ENCODE measurements at regions not wholly inside any gene's neighbourhood (a gene's known extent, or its start where the extent isn't known, plus 50 kb on each side); places are given as distances from the start of the nearest gene placed in this dataset.
"Not testable (repeated sequence)": the region's sequence is repeated elsewhere in the genome, so short reads cannot be mapped to it uniquely, and the experiment has no call there.

GRCh38 chr18:23311351-23312121 lies 141.6 kb upstream of the RIOK3 start:
- no peak for DNase-seq (ENCODE audit: low read depth in 1 of 2, low spot score in 1 of 2)

- DNase-seq (ENCODE audit: low read depth in 1 of 2, low spot score in 1 of 2): no peak
Observed at GRCh38 chr18:23313379-23313778, 139.7 kb upstream of the RIOK3 start.

GRCh38 chr18:23314672-23315071 lies 138.4 kb upstream of the RIOK3 start:
- DNase-seq (ENCODE audit: low read depth in 1 of 2, low spot score in 1 of 2): no peak

- no peak for DNase-seq (ENCODE audit: low read depth in 1 of 2, low spot score in 1 of 2)
Observed at GRCh38 chr18:23316316-23316715, 136.8 kb upstream of the RIOK3 start.

- DNase-seq (ENCODE audit: low read depth in 1 of 2, low spot score in 1 of 2): no peak
Observed at GRCh38 chr18:23316988-23317387, 136.1 kb upstream of the RIOK3 start.

- no peak for DNase-seq (ENCODE audit: low read depth in 1 of 2, low spot score in 1 of 2)
Observed at GRCh38 chr18:23317975-23318675, 135.0 kb upstream of the RIOK3 start.

- no peak for DNase-seq (ENCODE audit: low read depth in 1 of 2, low spot score in 1 of 2)
Observed at GRCh38 chr18:23320709-23321236, 132.3 kb upstream of the RIOK3 start.

- DNase-seq (ENCODE audit: low read depth in 1 of 2, low spot score in 1 of 2): no peak
Observed at GRCh38 chr18:23321996-23322395, 131.1 kb upstream of the RIOK3 start.

- DNase-seq (ENCODE audit: low read depth in 1 of 2, low spot score in 1 of 2): no peak
Observed at GRCh38 chr18:23324056-23324811, 128.9 kb upstream of the RIOK3 start.

- no peak for DNase-seq (ENCODE audit: low read depth in 1 of 2, low spot score in 1 of 2)
Observed at GRCh38 chr18:23324861-23325260, 128.2 kb upstream of the RIOK3 start.

GRCh38 chr18:23329671-23330070 lies 123.4 kb upstream of the RIOK3 start:
- not testable (repeated sequence) for DNase-seq (ENCODE audit: low read depth in 1 of 2, low spot score in 1 of 2)

- DNase-seq (ENCODE audit: low read depth in 1 of 2, low spot score in 1 of 2): no peak
Observed at GRCh38 chr18:23330423-23330822, 122.7 kb upstream of the RIOK3 start.

GRCh38 chr18:23331091-23331920 lies 121.8 kb upstream of the RIOK3 start:
- DNase-seq (ENCODE audit: low read depth in 1 of 2, low spot score in 1 of 2): no peak

GRCh38 chr18:23332356-23332755 lies 120.7 kb upstream of the RIOK3 start:
- DNase-seq (ENCODE audit: low read depth in 1 of 2, low spot score in 1 of 2): no peak

GRCh38 chr18:23333827-23334226 lies 119.3 kb upstream of the RIOK3 start:
- DNase-seq (ENCODE audit: low read depth in 1 of 2, low spot score in 1 of 2): no peak

GRCh38 chr18:23334569-23334968 lies 118.5 kb upstream of the RIOK3 start:
- no peak for DNase-seq (ENCODE audit: low read depth in 1 of 2, low spot score in 1 of 2)

- DNase-seq (ENCODE audit: low read depth in 1 of 2, low spot score in 1 of 2): no peak
Observed at GRCh38 chr18:23336101-23336500, 117.0 kb upstream of the RIOK3 start.

GRCh38 chr18:23337599-23338444 lies 115.3 kb upstream of the RIOK3 start:
- DNase-seq (ENCODE audit: low read depth in 1 of 2, low spot score in 1 of 2): no peak

- no peak for DNase-seq (ENCODE audit: low read depth in 1 of 2, low spot score in 1 of 2)
Observed at GRCh38 chr18:23340661-23341060, 112.4 kb upstream of the RIOK3 start.

- no peak for DNase-seq (ENCODE audit: low read depth in 1 of 2, low spot score in 1 of 2)
Observed at GRCh38 chr18:23341383-23341782, 111.7 kb upstream of the RIOK3 start.

Data from activated CD4-positive, alpha-beta T cell treated with anti-CD3 and anti-CD28 coated beads, Interleukin-2, amount 50 U/mL, for 24 hours (primary cell).